Body of pancreas (tissue), 4 donors: ENCODE measurements at regions not wholly inside any gene's neighbourhood (a gene's known extent, or its start where the extent isn't known, plus 50 kb on each side); places are given as distances from the start of the nearest gene placed in this dataset.

Source experiments
- POLR2A ChIP-seq, 3 donors: fragments of 450-650 bp; IDR thresholded peaks; one replicate each; pipeline ENCODE4 v1.6.1; 2016; ENCODE audit warnings: antibody characterized with exemption in 3 of 3, mild to moderate bottlenecking in 2 of 3
- TF ChIP-seq, protein P1 (sequence below), 7 experiments: fragments of 450-650 bp in 4 of 7; fragments of 200-600 bp in 3 of 7; sonication (generic) in 3 of 7; IDR thresholded peaks; one replicate each; pipeline ENCODE4 v1.5.1; 2016 to 2019; ENCODE audit warnings: antibody characterized with exemption in 7 of 7

DNA sequence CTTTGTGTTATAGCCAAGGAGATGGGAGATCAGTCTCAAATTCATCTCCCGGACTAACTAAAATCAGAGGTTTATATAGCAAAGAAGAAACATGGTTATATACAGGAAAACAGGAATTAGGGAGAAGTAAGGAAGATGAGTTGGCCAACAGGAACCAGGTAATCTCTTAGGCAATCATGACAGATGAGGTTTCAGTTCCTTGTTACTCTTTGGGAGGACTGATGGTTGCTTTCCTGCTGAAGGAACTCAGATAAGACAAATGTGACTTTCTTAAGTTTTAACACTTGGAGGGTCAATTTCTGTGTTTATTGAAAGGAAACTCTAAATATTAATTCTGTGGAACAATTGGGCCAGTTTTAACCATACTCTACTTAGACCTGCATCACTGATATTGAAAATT lies 1072.0 kb upstream of the CNTN5 start:
- TF ChIP-seq, protein P1, sequence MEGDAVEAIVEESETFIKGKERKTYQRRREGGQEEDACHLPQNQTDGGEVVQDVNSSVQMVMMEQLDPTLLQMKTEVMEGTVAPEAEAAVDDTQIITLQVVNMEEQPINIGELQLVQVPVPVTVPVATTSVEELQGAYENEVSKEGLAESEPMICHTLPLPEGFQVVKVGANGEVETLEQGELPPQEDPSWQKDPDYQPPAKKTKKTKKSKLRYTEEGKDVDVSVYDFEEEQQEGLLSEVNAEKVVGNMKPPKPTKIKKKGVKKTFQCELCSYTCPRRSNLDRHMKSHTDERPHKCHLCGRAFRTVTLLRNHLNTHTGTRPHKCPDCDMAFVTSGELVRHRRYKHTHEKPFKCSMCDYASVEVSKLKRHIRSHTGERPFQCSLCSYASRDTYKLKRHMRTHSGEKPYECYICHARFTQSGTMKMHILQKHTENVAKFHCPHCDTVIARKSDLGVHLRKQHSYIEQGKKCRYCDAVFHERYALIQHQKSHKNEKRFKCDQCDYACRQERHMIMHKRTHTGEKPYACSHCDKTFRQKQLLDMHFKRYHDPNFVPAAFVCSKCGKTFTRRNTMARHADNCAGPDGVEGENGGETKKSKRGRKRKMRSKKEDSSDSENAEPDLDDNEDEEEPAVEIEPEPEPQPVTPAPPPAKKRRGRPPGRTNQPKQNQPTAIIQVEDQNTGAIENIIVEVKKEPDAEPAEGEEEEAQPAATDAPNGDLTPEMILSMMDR (IDR thresholded peaks at IDR 0.05), result no peak
- no peak for TF ChIP-seq POLR2A (IDR thresholded peaks at IDR 0.05)
